Epidermal melanocyte (primary cell): ENCODE measurements at regions not wholly inside any gene's neighbourhood (a gene's known extent, or its start where the extent isn't known, plus 50 kb on each side); places are given as distances from the start of the nearest gene placed in this dataset.

Experiments
- DNase-seq: peaks from one replicate; pipeline ENCODE4 v3.0.0; 2011; ENCODE audit warnings: low spot score; ENCODE audit not compliant: insufficient read length

GRCh38 chr14:101476258-101476915 lies 84.9 kb upstream of the DIO3 start:
- DNase-seq: no peak

GRCh38 chr14:101476916-101477553 lies 84.3 kb upstream of the DIO3 start:
- DNase-seq: no peak

GRCh38 chr14:101477648-101478047 lies 83.6 kb upstream of the DIO3 start:
- DNase-seq: no peak

GRCh38 chr14:101478096-101478495 lies 83.2 kb upstream of the DIO3 start:
- no peak for DNase-seq

- no peak for DNase-seq
Observed at GRCh38 chr14:101478796-101479410, 82.4 kb upstream of the DIO3 start.

- no peak for DNase-seq
Observed at GRCh38 chr14:101480022-101480746, 81.1 kb upstream of the DIO3 start.

- no peak for DNase-seq
Observed at GRCh38 chr14:101480747-101481530, 80.4 kb upstream of the DIO3 start.

GRCh38 chr14:101481557-101481956 lies 79.7 kb upstream of the DIO3 start:
- DNase-seq: no peak

- no peak for DNase-seq
Observed at GRCh38 chr14:101482066-101482465, 79.2 kb upstream of the DIO3 start.

- DNase-seq: no peak
Observed at GRCh38 chr14:101483829-101484228, 77.5 kb upstream of the DIO3 start.

GRCh38 chr14:101489092-101489760 lies 72.1 kb upstream of the DIO3 start:
- no peak for DNase-seq

- no peak for DNase-seq
Observed at GRCh38 chr14:101490771-101491170, 70.5 kb upstream of the DIO3 start.

- DNase-seq: no peak
Observed at GRCh38 chr14:101491841-101492240, 69.5 kb upstream of the DIO3 start.

GRCh38 chr14:101492716-101493115 lies 68.6 kb upstream of the DIO3 start:
- DNase-seq: no peak

GRCh38 chr14:101494826-101495225 lies 66.5 kb upstream of the DIO3 start:
- no peak for DNase-seq

- DNase-seq: no peak
Observed at GRCh38 chr14:101495284-101495683, 66.0 kb upstream of the DIO3 start.

- DNase-seq: no peak
Observed at GRCh38 chr14:101495827-101496775, 65.2 kb upstream of the DIO3 start.

- DNase-seq: no peak
Observed at GRCh38 chr14:101496776-101497683, 64.3 kb upstream of the DIO3 start.
